ENCODE measurements at regions not wholly inside any gene's neighbourhood (a gene's known extent, or its start where the extent isn't known, plus 50 kb on each side); places are given as distances from the start of the nearest gene placed in this dataset.
"Not testable (repeated sequence)": the region's sequence is repeated elsewhere in the genome, so short reads cannot be mapped to it uniquely, and the experiment has no call there.

DNA sequence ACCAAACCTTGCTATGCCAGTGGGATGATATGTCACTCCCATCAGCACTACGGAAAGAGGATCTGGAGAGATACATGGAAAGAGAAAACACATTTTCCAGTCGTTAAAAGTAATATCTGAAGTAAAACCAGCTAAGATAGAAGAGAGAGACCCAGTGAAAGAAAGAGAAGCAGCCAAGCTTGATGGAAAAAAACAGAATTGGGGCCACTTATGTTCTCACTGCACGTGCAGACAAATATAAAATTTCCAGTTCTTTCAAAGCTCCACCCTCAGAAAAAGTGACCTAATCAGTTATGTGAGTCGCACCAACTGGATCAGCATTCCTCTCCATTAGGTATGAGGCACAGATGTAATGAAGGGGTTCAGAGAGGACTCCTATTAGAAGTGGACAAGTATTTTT lies 266.1 kb downstream of the MTERF1 start:
- Histone ChIP-seq H3K4me3 (no peak overlapping the region), H3K4me1 (replicated peaks in 1 of 2) (no peaks in the 10 kb centered on the region), H3K36me3 (replicated peaks in 1 of 2) (no peaks in the 10 kb centered on the region), H3K27ac (no peak overlapping the region), H3K27me3 (no peaks in the 10 kb centered on the region), H3K9me3 (replicated peaks in 1 of 3) (no peaks in the 10 kb centered on the region)
- WGBS, 4 donors: 78 to 84% (median 82%) methylated on average over 4 of the region's 4 CpGs
- DNase-seq: no peak
- intact Hi-C loops (cut with DNase I): no loop called here
- TF ChIP-seq, protein P1, sequence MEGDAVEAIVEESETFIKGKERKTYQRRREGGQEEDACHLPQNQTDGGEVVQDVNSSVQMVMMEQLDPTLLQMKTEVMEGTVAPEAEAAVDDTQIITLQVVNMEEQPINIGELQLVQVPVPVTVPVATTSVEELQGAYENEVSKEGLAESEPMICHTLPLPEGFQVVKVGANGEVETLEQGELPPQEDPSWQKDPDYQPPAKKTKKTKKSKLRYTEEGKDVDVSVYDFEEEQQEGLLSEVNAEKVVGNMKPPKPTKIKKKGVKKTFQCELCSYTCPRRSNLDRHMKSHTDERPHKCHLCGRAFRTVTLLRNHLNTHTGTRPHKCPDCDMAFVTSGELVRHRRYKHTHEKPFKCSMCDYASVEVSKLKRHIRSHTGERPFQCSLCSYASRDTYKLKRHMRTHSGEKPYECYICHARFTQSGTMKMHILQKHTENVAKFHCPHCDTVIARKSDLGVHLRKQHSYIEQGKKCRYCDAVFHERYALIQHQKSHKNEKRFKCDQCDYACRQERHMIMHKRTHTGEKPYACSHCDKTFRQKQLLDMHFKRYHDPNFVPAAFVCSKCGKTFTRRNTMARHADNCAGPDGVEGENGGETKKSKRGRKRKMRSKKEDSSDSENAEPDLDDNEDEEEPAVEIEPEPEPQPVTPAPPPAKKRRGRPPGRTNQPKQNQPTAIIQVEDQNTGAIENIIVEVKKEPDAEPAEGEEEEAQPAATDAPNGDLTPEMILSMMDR (IDR thresholded peaks at IDR 0.05): no peak
- TF ChIP-seq POLR2A (IDR thresholded peaks at IDR 0.05): no peak

DNA sequence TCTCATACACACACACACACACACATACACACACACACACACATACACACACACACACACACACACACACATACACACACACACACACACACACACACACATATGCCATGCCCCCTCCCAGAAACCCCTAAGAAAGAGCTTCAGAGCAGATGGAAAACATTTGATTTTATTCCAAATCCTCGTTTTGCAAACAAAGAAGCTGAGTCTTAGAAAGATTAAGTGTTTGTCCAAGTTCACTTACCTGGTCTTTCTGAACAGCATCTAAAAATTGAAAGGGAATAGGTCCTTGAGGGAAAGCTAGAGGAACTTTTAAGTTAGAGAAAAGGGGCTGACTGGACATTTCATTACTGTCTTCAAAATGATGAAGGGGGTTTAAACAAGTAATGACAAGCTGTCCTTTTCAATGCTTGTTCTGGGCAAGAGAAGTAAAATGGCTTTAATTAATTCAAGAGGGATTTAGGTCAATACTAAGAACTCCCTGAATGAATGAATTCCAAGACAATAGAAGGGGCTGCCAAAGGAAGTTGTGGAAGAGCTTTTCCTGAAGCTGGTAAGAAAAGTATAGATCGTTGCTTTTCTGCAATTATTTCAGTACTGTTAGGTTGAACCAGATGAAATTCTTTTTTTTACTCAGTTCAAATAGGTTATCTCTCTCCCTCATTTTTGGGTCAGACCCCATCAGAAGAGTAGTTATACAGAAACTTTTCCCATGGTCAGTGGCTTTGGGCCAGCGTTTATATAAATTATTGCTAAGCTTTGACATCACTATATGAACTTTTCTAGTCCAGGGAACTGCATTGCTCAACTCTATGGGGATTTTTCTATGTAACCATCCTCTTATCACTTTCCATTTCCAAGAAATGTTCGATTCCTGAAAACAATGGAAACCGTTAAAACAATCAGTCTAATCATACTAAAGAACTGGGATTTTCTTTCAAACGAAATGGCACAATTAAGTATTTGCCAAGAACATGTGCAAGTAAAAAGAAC lies 261.4 kb downstream of the MTERF1 start:
- Histone ChIP-seq H3K4me1 (replicated peaks in 1 of 2) (no peaks in the 10 kb centered on the region), H3K27me3 (no peaks in the 10 kb centered on the region), H3K27ac (no peak overlapping the region), H3K36me3 (replicated peaks in 1 of 2) (no peaks in the 10 kb centered on the region), H3K9me3 (replicated peaks in 1 of 3) (no peaks in the 10 kb centered on the region), H3K4me3 (no peak overlapping the region)
- no peak for DNase-seq
- no peak for TF ChIP-seq POLR2A (IDR thresholded peaks at IDR 0.05)
- TF ChIP-seq, protein P1 (IDR thresholded peaks at IDR 0.05): no peak
- intact Hi-C loops (cut with DNase I): no loop called here
- WGBS, 4 donors: 44 to 55% (median 53%) methylated on average over 6 of the region's 6 CpGs

DNA sequence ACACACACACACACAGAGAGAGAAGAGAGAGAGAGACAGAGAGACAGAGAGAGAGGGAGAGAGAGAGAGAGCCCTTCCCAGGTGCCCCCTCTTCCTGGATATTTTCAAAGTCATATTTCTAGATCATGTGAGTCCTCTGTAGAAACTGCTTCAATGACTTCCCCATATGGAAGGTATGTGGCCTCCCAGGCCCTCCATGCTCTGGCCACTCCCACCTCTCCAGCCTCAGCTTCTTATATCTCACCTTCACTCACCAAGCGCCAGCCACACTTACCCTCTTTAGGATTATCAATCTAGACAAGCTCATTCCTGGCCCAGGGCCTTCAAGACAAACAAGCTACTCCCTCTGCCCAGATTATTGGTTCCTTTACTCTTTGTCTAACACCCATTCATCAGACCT lies 259.7 kb downstream of the MTERF1 start:
- WGBS, 4 donors: 90 to 91% (median 90%) methylated on average over 1 of the region's 1 CpG
- TF ChIP-seq, protein P1 (IDR thresholded peaks at IDR 0.05): no peak
- no peak for TF ChIP-seq POLR2A (IDR thresholded peaks at IDR 0.05)
- Histone ChIP-seq H3K36me3 (replicated peaks in 1 of 2) (no peaks in the 10 kb centered on the region), H3K27ac (no peak overlapping the region), H3K4me1 (replicated peaks in 1 of 2) (no peaks in the 10 kb centered on the region), H3K4me3 (no peak overlapping the region), H3K9me3 (replicated peaks in 1 of 3) (no peaks in the 10 kb centered on the region), H3K27me3 (no peaks in the 10 kb centered on the region)
- DNase-seq: no peak
- intact Hi-C loops (cut with DNase I): no loop called here

DNA sequence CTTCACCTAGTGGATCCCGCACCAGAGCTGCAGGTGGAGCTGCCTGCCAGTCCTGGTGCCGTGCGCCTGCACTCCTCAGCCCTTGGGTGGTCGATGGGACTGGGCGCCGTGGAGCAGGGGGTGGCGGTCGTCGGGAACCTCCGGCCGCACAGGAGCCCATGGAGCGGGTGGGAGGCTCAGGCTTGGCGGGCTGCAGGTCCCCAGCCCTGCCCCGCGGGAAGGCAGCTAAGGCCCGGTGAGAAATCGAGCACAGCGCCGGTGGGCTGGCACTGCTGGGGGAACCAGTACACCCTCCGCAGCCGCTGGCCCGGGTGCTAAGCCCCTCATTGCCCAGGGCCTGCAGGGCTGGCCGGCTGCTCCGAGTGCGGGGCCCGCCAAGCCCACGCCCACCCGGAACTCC lies 253.2 kb downstream of the MTERF1 start:
- intact Hi-C loops (cut with DNase I); H3K4me1 ChIP-seq (replicated peaks in 1 of 2); H3K27me3 ChIP-seq; H3K9me3 ChIP-seq (replicated peaks in 1 of 3); H3K36me3 ChIP-seq (replicated peaks in 1 of 2); DNase-seq; H3K4me3 ChIP-seq; H3K27ac ChIP-seq: not testable (repeated sequence)
- 93 to 96% (median 95%) methylated on average over 9 to 28 of the region's 28 CpGs for WGBS, 4 donors

DNA sequence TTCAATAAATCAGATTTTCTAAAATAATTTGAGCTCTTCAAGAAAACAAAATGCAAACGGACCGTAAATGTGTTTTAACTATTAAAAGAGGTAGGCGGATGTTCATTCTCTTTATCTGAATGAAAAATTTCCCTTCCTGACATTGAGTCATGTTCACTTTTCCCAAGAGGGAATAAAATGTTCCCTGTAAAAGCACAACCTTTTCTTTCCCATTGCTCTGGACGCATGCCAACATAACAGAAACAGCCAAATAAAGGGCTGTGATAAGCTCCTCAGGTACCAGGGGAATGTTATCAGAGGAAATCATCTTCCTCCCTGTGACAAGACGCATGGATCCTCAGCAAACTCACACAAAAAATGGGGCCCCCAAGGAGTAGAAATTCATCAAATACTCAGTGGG lies 251.8 kb downstream of the MTERF1 start:
- Histone ChIP-seq H3K27me3 (no peaks in the 10 kb centered on the region), H3K4me1 (replicated peaks in 1 of 2) (no peaks in the 10 kb centered on the region), H3K36me3 (replicated peaks in 1 of 2) (no peaks in the 10 kb centered on the region), H3K9me3 (replicated peaks in 1 of 3) (no peaks in the 10 kb centered on the region), H3K27ac (no peak overlapping the region), H3K4me3 (no peak overlapping the region)
- WGBS, 4 donors: 36 to 42% (median 40%) methylated on average over 5 of the region's 5 CpGs
- DNase-seq: peak in 1 of 7 donors; percentile 16
- intact Hi-C loops (cut with DNase I): no loop called here
- TF ChIP-seq, protein P1 (IDR thresholded peaks at IDR 0.05): no peak
- TF ChIP-seq POLR2A (IDR thresholded peaks at IDR 0.05): no peak

Measured in adrenal gland (tissue), 9 donors.